Activated CD4-positive, alpha-beta T cell treated with anti-CD3 and anti-CD28 coated beads for 1 hour (primary cell): ENCODE measurements at regions not wholly inside any gene's neighbourhood (a gene's known extent, or its start where the extent isn't known, plus 50 kb on each side); places are given as distances from the start of the nearest gene placed in this dataset.

Source experiments
- DNase-seq: peaks from one replicate; pipeline ENCODE4 v3.0.0-alpha.2; 2020

GRCh38 chr2:128838244-128838643, 519.6 kb upstream of the HS6ST1 start:
- no peak for DNase-seq

DNA sequence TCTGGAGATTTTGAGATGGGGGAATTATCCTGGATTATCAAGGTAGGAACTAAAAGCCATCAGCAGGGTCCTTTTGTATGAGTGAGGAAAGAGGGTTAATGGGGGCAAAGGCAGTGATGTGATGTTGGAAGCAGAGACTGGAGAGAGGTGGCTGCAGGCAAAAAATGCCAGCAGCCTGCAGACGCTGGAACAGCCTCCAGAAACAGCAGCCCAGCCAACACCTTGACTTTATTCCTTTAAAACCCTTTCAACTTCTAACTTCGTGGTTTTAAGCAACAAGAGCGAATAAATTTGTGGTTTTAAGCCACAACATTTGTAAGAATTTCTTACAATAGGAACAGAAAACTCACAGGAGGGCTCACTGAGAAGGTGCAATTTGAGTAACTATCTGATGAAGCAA, 523.1 kb upstream of the HS6ST1 start:
- DNase-seq: no peak

- no peak for DNase-seq
Observed at GRCh38 chr2:128867311-128867710, 548.6 kb upstream of the HS6ST1 start.

DNA sequence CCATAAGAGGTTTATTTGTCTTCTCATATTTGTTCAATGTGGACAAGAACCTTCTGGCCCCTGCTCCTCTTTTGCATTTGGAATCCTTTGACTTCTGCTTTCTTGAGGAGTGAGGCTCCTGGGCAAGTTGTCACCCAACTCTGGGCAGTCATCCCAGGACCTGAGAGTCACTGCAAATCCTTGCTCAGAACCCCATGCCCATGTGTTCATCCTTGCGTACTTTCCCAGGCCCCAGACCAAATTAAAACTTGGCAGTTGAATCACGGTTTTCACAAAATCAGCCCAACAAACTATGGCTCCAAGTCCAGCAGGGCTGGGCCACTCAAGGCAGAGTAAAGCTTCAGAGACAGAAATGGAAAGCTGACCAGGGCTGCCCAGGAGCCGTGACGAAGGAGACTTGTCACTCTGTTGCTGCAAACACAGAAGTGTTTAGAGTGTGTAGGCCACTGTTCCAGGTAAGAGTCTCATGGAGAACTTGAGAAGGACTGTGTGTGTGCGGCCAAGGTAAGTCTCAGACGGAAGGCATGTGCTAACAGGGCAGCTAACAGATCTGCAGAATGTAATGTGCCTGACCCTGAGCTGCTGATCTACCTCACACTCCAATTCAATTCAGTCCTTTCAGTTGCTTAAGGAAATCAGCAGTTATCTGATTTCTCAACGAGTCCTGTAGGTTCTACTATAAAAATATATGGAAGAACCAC, 549.4 kb upstream of the HS6ST1 start:
- no peak for DNase-seq

DNA sequence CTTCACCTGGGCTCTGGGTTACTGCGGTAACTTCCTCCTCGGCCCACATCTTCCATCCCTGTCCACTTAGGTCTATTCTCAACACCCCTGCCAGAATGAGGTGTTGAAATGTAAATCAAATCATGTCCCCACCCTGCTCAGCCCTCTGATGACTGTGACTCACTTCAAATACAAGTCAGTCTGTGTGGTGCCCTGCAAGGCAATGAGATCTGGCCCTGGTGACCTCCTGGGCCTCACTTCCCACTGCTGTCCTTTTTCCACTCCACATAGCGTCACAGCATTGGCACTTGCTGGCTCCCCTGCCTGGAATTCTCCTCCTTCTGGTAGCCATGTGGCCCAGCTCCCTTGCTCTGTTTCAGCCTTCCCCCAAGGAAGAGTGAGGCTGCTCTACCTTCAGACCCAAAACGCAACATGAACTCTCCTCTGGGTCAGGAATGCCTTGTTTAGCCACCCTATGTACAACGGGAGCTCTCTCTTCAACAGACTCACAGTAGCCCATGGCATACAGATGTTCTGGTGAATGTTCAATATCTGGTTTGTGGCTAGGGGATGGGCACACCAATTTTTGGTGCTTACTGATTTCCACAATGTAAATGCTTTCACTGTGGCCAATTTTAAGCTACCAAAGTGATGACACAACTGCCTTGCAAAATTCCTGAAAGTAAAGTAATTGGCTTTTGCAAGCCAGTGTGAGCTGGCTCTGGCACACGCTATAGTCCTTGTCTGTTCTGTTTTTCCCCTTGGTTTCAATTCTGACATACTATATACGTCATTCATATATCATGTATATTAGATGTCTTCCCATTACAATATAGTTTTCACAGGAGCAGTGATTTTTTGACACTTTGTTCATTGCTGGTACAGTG, 550.3 kb upstream of the HS6ST1 start:
- DNase-seq: no peak

GRCh38 chr2:128874608-128875007, 555.9 kb upstream of the HS6ST1 start:
- DNase-seq: no peak

DNA sequence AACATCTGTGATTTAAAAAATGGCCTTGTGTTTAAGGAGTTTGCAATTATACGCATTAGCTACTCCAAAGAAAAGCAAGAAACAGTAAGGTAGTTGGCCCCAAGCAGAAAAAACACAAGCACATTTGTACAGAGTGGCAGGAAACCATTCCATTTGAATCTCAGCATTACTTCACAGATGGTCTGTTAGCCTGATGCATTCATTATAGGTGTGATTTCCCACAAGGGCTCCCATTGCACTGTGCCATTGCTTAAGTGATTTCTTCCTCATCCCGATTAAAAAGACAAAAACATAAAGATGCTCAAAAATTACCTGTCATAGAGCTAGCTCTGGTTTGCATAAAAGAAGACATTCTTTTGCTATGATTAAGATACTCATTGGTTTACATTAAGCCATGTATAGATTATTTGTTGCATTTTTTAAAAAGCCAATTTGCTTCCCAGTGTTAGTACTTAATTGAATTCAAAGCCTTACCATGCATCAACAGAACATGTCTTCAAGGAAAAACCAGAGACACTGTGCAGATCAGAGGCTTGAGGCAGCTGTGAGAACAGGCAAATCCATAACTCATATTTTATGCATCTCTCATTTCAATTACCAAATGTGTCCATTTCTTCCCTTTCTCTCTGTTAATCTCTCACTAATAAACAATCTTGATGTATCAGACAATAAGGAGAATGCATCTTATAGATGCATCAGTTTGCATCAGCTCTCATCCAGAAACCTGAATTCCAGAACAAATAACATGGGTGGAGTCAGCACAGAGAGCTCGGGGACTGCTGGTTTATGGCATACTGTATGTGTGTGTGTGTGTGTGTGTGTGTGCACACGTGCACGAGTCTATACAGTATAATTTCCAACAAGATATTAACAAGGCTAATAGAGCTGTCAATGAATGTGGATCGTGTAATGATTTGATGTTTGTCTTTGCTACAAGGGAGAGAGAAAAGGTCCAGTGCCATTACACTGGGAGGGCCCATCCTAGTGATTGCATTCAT, 558.6 kb upstream of the HS6ST1 start:
- no peak for DNase-seq

GRCh38 chr2:128879161-128879560, 560.5 kb upstream of the HS6ST1 start:
- DNase-seq: no peak

- DNase-seq: no peak
Observed at GRCh38 chr2:128894896-128895295, 576.2 kb upstream of the HS6ST1 start.

GRCh38 chr2:128901572-128902391, 583.1 kb upstream of the HS6ST1 start:
- DNase-seq: no peak

DNA sequence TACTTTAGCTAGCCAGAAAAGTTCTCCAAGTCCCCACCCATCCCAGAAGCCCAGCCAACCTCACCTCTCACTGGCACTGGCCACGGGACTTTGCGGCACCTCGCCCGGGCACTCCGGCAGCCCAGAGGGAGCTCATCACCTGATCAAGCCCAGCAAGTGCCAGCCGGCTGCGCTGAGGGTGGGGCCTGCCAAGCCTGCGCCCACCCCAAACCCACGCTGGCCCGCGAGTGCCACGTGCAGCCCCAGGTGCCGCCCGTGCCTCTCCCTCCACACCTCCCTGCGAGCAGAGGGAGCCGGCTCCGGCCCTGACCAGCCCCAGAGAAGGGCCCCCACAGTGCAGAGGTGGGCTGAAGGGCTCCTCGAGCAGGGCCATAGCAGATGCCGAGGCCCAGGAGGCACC, 585.0 kb upstream of the HS6ST1 start:
- no peak for DNase-seq

DNA sequence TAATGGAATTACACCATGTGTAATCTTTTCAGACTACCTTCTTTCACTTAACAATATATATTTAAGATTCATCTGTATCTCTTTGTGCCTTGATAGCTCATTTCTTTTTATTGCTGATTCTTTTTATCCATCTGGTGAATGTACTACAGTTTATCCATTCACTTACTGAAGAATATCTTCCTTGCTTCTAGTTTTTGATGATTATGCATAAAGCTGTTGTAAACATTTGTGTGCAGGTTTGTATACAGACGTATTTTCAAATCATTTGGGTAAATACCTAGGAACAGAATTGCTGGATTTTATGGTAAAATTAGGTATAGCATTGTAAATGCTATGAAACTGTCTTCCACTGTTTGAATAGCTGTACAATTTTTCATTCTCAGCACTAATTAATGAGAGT, 592.6 kb upstream of the HS6ST1 start:
- DNase-seq: no peak

DNA sequence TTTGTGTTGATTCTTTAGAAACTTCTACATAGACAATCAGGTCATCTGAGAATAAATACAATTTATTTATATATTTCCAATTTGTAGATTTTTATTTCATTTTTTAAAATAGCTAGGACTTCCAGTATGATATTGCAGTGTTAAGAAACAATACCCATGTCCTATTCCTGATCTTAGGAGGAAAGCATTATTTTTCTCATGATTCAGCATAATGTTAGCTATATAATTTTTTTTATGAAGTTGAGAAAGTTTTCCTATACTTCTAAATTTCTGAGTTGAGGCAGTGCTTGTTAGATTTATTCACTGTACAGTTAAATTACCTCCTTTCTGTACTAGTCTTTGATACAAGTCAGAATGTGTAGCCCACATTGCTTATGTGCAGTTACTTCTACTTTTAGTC, 595.7 kb upstream of the HS6ST1 start:
- no peak for DNase-seq

DNA sequence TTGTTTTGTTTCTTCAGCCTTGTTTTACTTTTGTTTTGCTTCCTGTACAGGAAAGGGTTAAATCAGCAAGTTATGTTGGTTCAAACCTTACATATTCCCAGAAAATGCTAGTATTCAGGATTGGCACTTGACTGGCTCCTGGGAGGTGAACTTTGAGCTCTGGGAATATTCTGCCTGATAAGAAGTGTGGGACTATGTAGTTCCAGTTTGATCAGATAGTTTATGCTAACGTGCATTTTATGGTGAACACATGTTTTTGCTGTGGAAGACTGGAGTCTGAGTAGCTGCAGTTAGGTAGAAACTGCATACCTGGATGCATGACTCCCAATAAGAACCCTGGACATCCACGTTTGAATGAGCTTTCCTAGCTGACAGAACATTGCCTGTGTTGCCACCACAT, 603.1 kb upstream of the HS6ST1 start:
- no peak for DNase-seq

- DNase-seq: no peak
Observed at GRCh38 chr2:128922154-128922553, 603.5 kb upstream of the HS6ST1 start.

- no peak for DNase-seq
Observed at GRCh38 chr2:128925631-128926030, 607.0 kb upstream of the HS6ST1 start.

DNA sequence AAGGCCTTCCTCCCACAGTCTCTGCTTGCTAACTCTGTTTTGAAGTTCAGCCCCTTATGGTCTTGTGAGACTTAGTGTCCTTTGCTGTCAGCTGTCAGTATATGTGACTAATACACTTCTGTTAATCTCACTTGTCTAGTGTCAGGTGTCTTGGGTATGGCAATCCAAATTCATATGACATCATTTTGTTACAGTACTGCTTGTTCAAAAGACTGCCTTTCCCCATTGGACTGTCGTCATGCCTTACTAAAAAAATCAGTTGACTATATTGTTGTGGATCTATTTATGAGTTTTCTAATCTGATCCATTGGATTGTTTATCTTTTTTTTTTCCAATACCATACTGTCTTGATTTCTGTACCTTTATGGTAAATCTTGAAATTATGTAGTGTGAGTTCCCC, 611.4 kb upstream of the HS6ST1 start:
- DNase-seq: no peak

GRCh38 chr2:128940378-128940777, 621.7 kb upstream of the HS6ST1 start:
- DNase-seq: no peak

GRCh38 chr2:128941751-128942150, 623.1 kb upstream of the HS6ST1 start:
- DNase-seq: no peak

DNA sequence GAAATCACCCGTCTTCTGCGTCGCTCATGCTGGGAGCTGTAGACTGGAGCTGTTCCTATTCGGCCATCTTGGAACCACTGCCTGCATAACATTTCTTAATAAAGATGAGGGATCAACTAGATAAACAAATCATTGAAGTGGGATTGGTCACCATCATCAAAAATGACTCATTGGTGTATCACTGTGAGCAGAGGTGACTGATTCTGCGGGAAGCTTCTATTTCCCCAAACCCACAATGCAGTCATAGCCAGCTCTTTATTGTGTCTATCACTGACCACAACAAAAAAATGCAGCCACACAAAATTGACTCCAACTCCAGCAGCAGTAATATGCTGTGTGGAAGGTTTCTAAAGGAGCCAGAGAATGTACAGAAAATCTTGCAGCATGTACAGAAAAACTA, 630.7 kb upstream of the HS6ST1 start:
- DNase-seq: no peak

DNA sequence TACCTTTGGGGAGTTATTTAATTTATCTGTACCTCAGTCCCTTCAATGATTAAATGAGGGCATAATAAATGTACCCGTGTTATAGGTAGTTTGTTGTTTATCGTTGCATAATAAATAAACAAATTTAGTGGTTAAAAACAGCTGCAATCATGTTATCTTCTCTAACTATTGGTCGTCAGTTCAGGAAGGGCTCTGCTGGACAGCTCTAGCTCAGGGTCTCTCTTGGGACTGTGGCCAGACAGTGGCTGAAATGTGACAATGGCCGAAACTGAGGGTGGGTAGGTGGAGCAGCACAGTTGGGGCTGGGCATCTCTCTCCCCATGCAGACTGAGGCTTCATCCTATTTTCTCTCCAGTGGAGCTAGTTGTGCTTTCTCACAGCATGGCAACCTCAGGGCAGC, 632.1 kb upstream of the HS6ST1 start:
- no peak for DNase-seq

GRCh38 chr2:128958241-128958640, 639.6 kb upstream of the HS6ST1 start:
- DNase-seq: no peak
